Ishikawa (cell line): ENCODE measurements at regions not wholly inside any gene's neighbourhood (a gene's known extent, or its start where the extent isn't known, plus 50 kb on each side); places are given as distances from the start of the nearest gene placed in this dataset.

ENCODE experiments used
- CEBPB ChIP-seq: IDR thresholded peaks from 2 replicates; pipeline ENCODE4 v1.6.1; 2012
- CREB1 ChIP-seq: IDR thresholded peaks from 2 replicates; pipeline ENCODE4 v1.6.1; 2012; ENCODE audit warnings: low read depth
- EGR1 ChIP-seq: IDR thresholded peaks from 2 replicates; pipeline ENCODE4 v1.6.1; 2012
- EP300 ChIP-seq: IDR thresholded peaks from 2 replicates; pipeline ENCODE4 v1.6.1; 2012; ENCODE audit warnings: borderline replicate concordance
- FOXM1 ChIP-seq: IDR thresholded peaks from 2 replicates; pipeline ENCODE4 v1.6.1; 2012; ENCODE audit warnings: low read depth, borderline replicate concordance
- NFIC ChIP-seq: IDR thresholded peaks from 2 replicates; pipeline ENCODE4 v1.6.1; 2012
- RAD21 ChIP-seq: IDR thresholded peaks from 2 replicates; pipeline ENCODE4 v1.6.1; 2012; ENCODE audit warnings: low read depth
- TAF1 ChIP-seq: IDR thresholded peaks from 2 replicates; pipeline ENCODE4 v1.6.1; 2012; ENCODE audit warnings: low read depth, mild to moderate bottlenecking
- TCF12 ChIP-seq: IDR thresholded peaks from 2 replicates; pipeline ENCODE4 v1.6.1; 2012; ENCODE audit warnings: low read depth
- TEAD4 ChIP-seq: IDR thresholded peaks from 2 replicates; pipeline ENCODE4 v1.6.1; 2012
- YY1 ChIP-seq: IDR thresholded peaks from 2 replicates; pipeline ENCODE4 v1.6.1; 2012; ENCODE audit warnings: low read depth
- ZBTB7A ChIP-seq: IDR thresholded peaks from 2 replicates; pipeline ENCODE4 v1.6.1; 2012; ENCODE audit warnings: low read depth
- TF ChIP-seq, protein P1 (sequence below): IDR thresholded peaks from 2 replicates; pipeline ENCODE4 v1.6.1; 2012; ENCODE audit warnings: low read depth, mild to moderate bottlenecking
- TF ChIP-seq, protein P2 (sequence below): IDR thresholded peaks from 2 replicates; pipeline ENCODE4 v1.6.1; 2012
- TF ChIP-seq, protein P3 (sequence below): IDR thresholded peaks from 2 replicates; pipeline ENCODE4 v1.6.1; 2012

DNA sequence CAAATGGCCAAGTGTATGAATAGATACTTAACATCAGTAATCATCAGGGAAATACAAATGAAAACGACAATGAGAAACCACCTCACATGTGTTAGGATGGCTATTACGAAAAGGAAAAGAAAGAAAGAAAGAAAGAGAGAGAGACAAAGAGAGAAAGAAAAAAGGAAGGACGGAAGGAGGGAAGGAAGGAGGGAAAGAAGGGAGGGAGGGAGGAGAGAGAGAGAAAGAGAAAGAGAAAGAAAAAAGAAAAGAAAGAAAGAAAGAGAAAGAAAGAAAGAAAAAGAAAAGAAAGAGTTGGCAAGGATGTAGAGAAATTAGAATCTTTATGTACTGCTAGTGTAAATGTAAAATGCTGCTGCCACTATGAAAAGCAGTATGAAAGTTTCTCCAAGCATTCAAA is 90.7 kb upstream of the DPT start:
- TF ChIP-seq TCF12 (no peak), EP300 (no peak), TAF1 (no peak)

DNA sequence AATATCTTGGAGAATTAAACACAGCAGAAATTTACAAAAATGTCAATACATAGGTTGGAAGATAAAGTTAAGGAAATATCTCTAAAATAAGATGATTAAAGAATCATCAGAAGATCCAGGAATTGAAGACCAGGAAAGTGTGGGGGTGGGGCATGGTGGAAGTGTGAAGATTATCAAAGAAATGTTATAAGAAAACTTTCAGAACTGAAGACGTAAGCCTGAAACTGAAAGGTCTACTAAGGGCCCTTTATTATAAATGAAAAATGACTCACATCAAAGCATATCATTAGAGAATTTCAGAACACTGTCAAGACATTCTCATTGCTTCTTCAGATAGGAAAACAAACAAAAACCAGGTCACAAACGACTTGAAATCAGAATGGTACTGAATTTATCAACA is 92.4 kb upstream of the DPT start:
- no peak for TF ChIP-seq FOXM1
- TF ChIP-seq ZBTB7A = no peak
- no peak for TF ChIP-seq TEAD4
- no peak for TF ChIP-seq CREB1
- no peak for TF ChIP-seq RAD21
- TF ChIP-seq EGR1 = no peak
- TF ChIP-seq TAF1 = no peak
- TF ChIP-seq, protein P1, sequence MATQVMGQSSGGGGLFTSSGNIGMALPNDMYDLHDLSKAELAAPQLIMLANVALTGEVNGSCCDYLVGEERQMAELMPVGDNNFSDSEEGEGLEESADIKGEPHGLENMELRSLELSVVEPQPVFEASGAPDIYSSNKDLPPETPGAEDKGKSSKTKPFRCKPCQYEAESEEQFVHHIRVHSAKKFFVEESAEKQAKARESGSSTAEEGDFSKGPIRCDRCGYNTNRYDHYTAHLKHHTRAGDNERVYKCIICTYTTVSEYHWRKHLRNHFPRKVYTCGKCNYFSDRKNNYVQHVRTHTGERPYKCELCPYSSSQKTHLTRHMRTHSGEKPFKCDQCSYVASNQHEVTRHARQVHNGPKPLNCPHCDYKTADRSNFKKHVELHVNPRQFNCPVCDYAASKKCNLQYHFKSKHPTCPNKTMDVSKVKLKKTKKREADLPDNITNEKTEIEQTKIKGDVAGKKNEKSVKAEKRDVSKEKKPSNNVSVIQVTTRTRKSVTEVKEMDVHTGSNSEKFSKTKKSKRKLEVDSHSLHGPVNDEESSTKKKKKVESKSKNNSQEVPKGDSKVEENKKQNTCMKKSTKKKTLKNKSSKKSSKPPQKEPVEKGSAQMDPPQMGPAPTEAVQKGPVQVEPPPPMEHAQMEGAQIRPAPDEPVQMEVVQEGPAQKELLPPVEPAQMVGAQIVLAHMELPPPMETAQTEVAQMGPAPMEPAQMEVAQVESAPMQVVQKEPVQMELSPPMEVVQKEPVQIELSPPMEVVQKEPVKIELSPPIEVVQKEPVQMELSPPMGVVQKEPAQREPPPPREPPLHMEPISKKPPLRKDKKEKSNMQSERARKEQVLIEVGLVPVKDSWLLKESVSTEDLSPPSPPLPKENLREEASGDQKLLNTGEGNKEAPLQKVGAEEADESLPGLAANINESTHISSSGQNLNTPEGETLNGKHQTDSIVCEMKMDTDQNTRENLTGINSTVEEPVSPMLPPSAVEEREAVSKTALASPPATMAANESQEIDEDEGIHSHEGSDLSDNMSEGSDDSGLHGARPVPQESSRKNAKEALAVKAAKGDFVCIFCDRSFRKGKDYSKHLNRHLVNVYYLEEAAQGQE = no peak
- TF ChIP-seq, protein P2, sequence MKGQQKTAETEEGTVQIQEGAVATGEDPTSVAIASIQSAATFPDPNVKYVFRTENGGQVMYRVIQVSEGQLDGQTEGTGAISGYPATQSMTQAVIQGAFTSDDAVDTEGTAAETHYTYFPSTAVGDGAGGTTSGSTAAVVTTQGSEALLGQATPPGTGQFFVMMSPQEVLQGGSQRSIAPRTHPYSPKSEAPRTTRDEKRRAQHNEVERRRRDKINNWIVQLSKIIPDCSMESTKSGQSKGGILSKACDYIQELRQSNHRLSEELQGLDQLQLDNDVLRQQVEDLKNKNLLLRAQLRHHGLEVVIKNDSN = no peak
- no peak for TF ChIP-seq NFIC
- TF ChIP-seq, protein P3, sequence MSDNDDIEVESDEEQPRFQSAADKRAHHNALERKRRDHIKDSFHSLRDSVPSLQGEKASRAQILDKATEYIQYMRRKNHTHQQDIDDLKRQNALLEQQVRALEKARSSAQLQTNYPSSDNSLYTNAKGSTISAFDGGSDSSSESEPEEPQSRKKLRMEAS = no peak
- TF ChIP-seq YY1 = no peak
- no peak for TF ChIP-seq TCF12

DNA sequence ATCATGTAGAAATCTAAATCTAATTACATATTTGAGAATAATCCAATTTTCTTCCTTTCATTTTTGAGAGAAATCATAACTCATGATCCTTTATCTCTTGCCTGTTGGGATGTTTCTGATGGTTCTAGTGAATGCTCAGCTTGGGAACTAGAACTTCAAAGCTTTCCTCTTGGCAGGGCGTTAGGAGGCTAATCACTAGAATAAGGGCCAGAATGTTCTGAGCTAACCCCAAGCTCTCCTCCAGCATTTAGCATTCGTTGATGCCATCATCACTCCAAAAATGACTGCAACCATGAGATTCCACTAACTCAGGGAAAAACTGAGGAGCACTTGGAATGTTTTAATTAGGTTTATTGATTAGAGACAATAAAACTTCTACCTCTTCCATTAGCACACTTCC is 93.9 kb upstream of the DPT start:
- no peak for TF ChIP-seq EP300
- no peak for TF ChIP-seq EGR1
- TF ChIP-seq TCF12 = no peak

DNA sequence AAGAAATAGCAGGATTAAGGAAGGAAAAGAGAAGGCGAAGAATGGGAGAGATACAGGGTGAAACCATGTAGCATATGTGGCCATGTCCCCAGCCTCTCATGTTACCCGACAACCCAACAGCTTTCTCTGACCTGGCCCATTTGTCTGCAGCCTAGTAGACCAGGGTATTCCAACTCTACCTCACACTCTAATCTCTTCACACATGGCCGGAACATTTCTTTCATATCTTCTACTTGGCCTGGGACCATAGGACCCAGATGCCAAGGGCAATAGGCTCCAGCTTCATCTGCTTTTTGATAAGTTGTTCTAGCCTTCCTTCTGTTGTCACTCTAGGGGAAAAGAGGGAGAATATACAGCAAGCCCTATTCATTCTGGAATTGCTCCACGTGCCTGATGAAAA is 95.0 kb upstream of the DPT start:
- TF ChIP-seq, protein P3 = no peak
- TF ChIP-seq ZBTB7A (no peak), FOXM1 (no peak), TEAD4 (no peak), NFIC (no peak), EGR1 (no peak), CREB1 (no peak), RAD21 (no peak), CEBPB (no peak), EP300 (no peak), TAF1 (no peak), TCF12 (no peak), YY1 (no peak)
- TF ChIP-seq, protein P1 = no peak

DNA sequence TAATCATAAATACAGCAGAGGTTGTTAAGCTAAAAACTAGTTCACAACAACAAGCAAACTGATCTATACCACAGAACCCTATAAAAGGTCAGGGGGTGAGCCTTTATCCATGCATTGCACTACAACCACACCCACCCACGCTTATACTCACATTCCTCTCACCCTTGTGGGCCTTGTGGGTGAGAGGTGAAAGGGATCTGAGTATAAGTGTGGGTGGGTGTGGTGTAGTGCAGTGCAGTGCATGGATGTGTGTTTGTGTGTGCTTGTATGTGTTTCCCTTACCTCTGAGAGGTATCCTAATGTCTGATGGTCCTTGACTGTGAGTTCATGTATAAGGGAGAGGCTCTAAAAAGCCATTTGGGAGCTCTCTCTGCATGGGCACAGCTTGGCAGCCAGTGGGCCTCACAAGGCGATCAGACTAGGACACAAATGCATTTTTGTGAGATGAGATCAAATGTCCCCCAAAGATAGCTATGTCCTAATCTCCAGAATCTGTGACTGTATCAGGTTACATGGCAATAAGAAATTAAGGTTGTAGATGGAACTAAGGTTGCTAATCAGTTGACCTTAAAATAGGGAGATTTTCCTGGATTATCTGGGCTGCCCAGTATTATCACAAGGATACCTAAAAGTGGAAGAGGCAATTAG is 95.5 kb upstream of the DPT start:
- TF ChIP-seq EP300 (no peak), TEAD4 (no peak)

DNA sequence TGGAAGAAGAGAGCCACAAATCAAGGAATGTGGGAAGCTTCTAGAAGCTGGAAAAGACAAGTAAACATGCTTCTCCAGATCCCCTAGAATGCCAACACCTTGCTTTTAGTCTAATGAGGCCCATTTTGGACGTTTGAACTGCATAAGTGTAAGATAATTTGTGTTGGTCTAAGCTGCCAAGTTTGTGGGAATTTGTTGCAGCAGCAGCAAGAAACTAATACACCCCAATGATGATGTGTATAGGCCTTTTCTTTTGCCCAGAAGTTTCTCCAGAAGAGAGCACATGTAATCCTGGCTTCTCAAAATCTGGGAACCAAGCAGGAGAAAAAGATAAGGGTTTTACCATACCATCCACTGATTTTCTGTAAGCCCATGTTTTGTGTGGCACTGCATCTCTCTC is 96.1 kb upstream of the DPT start:
- TF ChIP-seq, protein P1 = no peak
- TF ChIP-seq EP300 (no peak), CEBPB (no peak), CREB1 (no peak), TCF12 (no peak), FOXM1 (no peak), NFIC (no peak), YY1 (no peak), RAD21 (no peak), EGR1 (no peak), ZBTB7A (no peak), TEAD4 (no peak), TAF1 (no peak)
- TF ChIP-seq, protein P3 = no peak
- TF ChIP-seq, protein P2 = no peak
